NOMO-1 treated with DMSO at 0.1 percent for 48 hours (cell line): ENCODE measurements at regions not wholly inside any gene's neighbourhood (a gene's known extent, or its start where the extent isn't known, plus 50 kb on each side); places are given as distances from the start of the nearest gene placed in this dataset.

ENCODE experiments used
- DNase-seq: peaks from one replicate; lab custom pipeline; 2025; ENCODE audit not compliant: unreplicated experiment; lab: John Stamatoyannopoulos, UW

GRCh38 chr9:17846948-17847655 is 268.2 kb downstream of the SH3GL2 start:
- DNase-seq = no peak

DNA sequence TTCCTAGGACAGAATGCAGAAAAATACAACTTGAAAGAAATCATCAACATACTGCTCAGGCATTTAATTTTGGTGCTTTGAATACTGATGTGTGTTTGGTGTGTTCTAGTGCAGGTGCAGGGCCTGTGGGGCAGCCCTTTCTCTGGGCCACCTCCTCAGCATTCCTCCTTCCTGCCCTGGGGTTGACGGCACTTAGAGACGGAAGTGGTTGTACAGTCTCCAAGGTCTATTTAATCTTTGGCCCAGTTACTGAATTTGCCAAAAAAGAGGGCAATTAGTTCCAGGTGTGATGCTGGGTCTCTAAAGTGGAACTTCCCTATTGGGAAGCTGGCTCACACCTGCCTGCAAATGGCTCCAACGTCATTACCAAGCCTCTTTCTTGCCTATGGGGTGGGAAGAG is 269.0 kb downstream of the SH3GL2 start:
- DNase-seq = no peak

DNA sequence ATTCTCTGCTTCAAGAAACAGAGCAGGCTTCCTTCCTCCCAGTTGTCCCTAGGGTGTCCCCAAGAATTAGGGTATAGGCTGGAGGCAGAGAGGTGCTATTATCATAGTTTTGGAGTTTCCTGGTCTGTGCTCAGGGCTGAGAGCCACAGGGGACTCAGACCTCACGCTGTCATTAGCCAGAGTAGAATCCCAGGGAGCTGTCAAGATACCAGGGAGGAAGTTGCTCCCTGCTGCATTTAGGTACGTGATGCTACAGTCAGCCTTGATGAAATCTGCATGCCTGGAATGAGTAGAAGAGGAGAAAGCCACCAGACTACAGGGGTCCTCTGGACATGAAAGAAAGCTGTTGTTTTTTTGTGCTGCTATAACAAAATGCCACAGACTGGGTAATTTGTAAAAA is 273.2 kb downstream of the SH3GL2 start:
- no peak for DNase-seq

- DNase-seq = no peak
These were observed 275.6 kb downstream of the SH3GL2 start for GRCh38 chr9:17854487-17854886.

DNA sequence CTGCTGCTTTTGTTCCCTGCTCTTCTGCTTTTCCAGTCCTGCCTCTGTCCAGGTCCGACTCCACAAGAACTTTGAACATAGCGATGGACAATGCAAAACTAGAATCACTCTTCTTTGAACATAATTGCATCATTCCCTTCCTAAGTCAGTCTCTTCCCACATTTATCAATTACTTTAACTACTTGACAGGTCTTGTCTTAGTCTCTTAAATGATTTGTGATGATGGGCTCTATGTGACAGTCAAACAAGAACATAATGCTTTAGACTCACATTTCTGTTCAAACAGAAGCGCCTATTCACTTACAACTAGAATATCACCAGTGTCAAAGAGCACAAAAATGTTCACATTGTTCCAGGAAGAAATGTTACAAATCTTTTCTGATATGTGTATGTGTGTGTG is 278.1 kb downstream of the SH3GL2 start:
- no peak for DNase-seq

- no peak for DNase-seq
These were observed 280.4 kb downstream of the SH3GL2 start for GRCh38 chr9:17859228-17859627.

- DNase-seq = no peak
These were observed 281.1 kb downstream of the SH3GL2 start for GRCh38 chr9:17859987-17860386.

- DNase-seq = no peak
These were observed 283.2 kb downstream of the SH3GL2 start for GRCh38 chr9:17862101-17862500.

GRCh38 chr9:17862629-17863028 is 283.8 kb downstream of the SH3GL2 start:
- DNase-seq = no peak

DNA sequence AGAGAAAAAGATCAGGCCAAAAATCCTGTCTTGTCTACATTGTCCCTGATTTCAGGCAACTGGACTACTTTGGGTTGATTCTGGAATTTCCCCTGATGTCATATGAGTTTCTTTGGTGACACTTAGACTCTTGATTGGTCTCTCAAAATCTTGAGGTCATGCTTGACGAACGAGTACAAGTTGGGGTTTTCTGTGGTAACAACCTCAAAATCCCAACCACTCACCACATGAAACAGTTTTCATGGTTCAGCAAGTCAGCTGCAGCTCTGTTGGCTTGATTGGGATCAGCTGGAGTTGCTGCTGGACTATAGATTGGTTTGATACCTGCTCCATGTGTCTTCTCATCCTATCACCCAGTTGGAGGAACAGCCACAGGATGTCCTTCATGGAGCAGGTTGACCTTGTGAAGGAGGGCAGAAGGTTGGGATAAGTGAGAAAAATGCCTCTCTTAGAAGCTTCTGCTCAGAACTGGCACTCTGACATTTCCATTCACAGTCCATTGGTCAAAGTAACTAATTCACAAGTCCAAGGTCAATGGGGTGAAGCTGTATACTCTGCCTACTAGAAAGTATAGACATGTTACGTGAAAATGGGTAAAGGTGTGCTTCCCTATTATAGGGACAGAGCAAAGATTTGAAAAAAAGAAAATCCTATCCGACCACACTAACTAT is 284.5 kb downstream of the SH3GL2 start:
- no peak for DNase-seq

- DNase-seq = no peak
These were observed 285.1 kb downstream of the SH3GL2 start for GRCh38 chr9:17863924-17864323.

DNA sequence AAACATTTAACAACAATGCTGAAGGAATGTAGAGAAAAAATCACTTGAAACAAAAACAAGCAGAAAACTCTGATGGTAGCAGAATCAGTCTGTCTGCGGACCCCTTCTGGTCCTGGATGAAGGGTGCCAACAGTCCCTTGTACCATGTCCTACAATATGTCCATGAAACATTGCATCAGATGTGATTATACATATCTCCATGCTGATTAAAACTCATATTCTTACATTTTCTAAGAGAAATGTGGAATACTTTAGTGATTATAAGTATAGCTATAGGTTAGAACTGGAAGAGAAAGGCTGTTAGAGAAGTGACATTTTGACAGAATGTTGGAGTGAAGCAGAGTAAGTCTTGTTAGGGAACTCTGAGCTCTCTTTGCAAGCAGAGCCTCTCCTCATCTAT is 286.1 kb downstream of the SH3GL2 start:
- no peak for DNase-seq

DNA sequence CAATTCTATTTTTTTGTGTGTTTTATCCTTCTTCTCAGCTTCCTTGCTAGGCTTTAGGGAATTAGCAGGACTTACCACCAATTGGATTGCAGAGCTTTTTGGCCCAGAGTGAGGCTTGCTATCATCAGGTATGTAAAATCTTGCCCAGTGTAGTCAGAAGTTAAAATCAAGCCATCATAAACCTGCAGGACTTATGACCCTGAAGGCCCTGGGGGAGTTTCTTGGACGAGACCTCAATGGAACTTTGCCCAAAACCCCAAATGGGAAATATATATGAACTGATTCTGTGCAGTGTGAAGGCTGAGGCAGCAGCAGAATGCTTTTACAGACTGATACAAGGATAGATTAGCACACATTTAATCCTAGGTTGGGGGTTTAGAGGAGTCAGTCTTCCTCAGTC is 287.0 kb downstream of the SH3GL2 start:
- DNase-seq = no peak

DNA sequence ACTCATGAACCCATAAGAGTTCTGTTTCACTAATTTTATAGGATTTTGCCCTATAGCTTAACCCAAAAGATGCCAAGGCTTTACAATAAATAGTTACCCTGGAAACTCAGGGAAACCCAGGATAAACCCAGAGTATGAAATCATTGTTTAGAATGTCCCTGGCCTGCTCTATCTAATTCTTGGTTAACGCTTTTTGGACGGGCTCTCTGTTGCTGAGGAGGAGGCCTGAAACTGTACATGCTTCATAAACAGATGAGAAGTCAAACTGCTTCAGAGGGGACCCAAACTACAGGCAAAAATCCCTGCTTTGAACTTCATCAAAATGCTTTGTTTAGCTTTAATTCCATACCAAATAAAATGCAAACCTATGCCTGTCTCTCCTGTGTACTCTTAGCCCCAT is 291.9 kb downstream of the SH3GL2 start:
- no peak for DNase-seq

GRCh38 chr9:17871213-17871890 is 292.5 kb downstream of the SH3GL2 start:
- DNase-seq = no peak

DNA sequence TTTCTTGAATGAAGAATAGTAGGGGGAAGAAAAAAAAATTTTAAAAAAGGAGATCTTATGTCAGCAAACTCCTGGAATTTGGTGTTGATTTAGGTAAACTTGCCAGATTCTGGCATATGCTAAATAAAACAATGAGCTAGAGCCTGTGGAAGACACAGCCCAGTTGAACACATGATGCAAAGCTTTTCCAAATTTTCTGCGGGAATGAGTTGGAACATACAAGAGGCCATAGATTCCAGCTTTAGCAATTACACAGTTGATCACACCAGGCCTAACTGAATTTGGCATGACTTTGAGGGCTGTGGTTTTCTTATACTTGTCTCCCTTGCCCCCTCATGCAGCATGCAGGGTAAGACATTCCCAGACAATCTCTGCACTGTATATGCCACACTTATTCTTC is 297.0 kb downstream of the SH3GL2 start:
- no peak for DNase-seq

DNA sequence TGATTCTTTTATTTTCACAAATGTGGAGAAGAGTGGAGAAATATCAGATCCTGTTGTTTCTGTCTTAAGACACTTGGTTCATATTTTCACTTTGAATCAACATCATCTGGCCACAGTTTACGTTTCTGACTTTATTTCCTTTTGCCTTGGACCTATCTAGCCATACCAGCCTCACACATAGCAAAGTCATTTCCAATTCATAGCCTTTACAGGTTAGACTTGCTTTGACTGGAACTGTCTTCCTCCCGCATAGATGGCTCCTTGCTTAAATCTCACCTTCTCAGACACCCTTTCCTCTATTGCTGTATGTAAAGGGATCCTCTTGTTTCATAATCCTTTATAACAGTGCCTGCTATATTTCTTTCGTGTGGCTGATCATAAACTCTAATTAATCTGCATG is 297.8 kb downstream of the SH3GL2 start:
- no peak for DNase-seq

DNA sequence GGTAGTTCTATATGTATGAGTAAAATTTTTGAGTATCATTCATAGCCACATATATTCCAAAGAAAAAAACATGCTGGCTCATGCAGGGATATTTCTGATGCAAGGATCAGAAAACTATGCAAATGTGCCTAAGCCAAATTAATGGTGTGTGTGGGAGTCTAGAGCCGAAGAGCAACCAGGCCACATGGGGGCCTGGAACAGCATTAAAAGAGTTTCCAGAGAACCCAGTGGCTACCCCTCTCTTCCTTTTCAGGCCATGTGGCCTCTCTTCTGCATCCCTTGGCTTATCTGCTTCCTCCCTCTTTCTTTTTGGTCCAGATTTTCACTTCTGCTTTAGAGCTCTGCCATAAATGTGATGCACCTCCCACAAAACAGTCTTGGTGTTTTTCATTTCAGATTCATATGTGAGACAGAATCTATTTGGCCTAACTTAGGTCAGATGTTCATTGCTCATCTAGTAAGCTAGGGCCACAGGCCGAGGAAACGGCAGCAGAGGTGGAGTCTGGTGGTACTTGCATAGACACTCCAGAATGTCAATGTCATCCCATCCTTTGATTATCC is 300.0 kb downstream of the SH3GL2 start:
- DNase-seq = no peak

DNA sequence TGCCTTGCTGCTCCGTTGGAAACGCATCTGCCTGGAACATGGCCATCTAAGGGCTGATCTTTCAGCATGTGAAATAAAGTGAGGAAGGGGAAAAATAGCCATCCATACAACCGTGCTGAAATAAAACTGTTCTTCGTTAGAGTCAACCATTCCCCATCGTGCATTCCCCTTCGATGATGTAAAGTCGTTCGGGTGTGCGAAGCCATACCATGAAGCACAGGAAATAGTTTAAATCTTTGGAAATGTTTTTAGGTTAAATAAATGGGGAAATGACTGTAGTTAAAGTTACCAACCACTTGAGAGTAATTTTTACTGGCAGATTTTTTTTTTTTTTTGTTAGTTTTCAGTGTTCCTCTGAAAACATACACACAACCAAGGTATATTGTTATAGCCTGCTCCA is 302.5 kb downstream of the SH3GL2 start:
- DNase-seq = no peak

GRCh38 chr9:17882688-17883594 is 304.1 kb downstream of the SH3GL2 start:
- DNase-seq = no peak

DNA sequence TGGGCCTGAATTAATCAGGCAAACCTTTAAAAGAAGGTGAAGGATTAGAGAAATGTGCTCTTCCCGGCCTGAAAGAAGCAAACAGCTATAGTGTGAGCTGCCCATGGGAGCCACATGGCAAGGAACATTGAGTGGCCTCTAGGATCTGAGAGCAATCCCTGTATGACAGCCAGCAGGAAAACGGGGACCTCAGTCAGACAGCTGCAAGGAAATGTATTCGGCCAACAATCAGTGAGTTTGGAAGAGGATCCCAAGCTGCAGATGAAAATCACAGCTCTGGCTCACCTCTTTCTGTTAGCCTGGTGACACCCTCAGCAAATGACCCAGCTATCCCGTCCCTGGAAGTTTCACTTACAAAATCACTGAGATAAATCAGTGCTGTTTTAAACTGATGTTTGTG is 309.2 kb downstream of the SH3GL2 start:
- no peak for DNase-seq
